ENCODE measurements at regions not wholly inside any gene's neighbourhood (a gene's known extent, or its start where the extent isn't known, plus 50 kb on each side); places are given as distances from the start of the nearest gene placed in this dataset.

DNA sequence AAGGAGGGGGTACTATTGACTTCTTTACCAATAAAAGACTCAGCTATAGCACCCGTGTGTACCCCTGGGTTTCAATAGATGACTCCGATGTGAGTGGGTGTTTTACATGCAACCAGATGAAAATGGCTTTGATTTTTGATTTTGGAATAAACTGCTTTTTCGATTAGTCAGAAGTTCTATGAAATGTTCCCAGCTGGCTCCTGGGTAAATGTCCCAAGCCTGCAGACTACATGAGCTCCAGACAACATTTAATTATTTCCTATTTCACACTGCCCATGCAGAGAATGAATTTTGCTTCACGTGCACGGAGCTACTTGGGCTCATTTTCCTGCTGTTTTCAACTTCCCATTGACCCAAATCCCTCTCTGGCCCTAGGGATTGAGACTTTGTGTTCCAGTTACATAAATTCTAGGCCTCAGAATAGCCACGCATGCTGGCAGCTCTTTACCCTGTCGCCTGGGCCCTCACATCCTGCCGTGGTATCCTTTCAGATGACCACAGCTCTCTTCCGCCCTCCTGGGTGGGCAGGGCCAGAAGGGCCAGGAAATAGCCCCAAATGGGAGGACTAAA lies 59.7 kb downstream of the GPR6 start:
- TF ChIP-seq, protein P1, sequence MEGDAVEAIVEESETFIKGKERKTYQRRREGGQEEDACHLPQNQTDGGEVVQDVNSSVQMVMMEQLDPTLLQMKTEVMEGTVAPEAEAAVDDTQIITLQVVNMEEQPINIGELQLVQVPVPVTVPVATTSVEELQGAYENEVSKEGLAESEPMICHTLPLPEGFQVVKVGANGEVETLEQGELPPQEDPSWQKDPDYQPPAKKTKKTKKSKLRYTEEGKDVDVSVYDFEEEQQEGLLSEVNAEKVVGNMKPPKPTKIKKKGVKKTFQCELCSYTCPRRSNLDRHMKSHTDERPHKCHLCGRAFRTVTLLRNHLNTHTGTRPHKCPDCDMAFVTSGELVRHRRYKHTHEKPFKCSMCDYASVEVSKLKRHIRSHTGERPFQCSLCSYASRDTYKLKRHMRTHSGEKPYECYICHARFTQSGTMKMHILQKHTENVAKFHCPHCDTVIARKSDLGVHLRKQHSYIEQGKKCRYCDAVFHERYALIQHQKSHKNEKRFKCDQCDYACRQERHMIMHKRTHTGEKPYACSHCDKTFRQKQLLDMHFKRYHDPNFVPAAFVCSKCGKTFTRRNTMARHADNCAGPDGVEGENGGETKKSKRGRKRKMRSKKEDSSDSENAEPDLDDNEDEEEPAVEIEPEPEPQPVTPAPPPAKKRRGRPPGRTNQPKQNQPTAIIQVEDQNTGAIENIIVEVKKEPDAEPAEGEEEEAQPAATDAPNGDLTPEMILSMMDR (IDR thresholded peaks at IDR 0.05; ENCODE audit: poor library complexity): no peak
- TF ChIP-seq EZH2 (IDR thresholded peaks at IDR 0.05; ENCODE audit: borderline replicate concordance) (no peak), EZH2phosphoT487 (IDR thresholded peaks at IDR 0.05; ENCODE audit: low read depth, severe bottlenecking, unreplicated experiment) (no peak)

Data from hepatocyte (in vitro differentiated cells).